ENCODE measurements at regions not wholly inside any gene's neighbourhood (a gene's known extent, or its start where the extent isn't known, plus 50 kb on each side); places are given as distances from the start of the nearest gene placed in this dataset.

GRCh38 chr12:47562201-47562600 lies 143.6 kb downstream of the RPAP3 start:
- Histone ChIP-seq H2AFZ (ENCODE audit: low read length) (no peak overlapping the region), H3K36me3 (replicated peaks in 1 of 2; ENCODE audit: control insufficient read depth in 1 of 2, insufficient read depth in 2 of 2, low read length in 2 of 2) (no peaks in the 10 kb centered on the region), H3K27me3 (ENCODE audit: control insufficient read depth in 1 of 2, insufficient read depth in 2 of 2, low read length in 2 of 2) (no peaks in the 10 kb centered on the region; a peak in 1 of 5 replicates), H3K27ac (ENCODE audit: extremely low read length, insufficient read depth, low read length) (no peak overlapping the region), H3K79me2 (ENCODE audit: insufficient read depth, low read length) (no peaks in the 10 kb centered on the region), H4K20me1 (ENCODE audit: insufficient read depth, low read length) (no peaks in the 10 kb centered on the region), H3K4me2 (ENCODE audit: low read depth, low read length) (no peak overlapping the region), H3K4me1 (ENCODE audit: insufficient read depth, low read length) (no peaks in the 10 kb centered on the region), H3K9me3 (ENCODE audit: low read length) (no peaks in the 10 kb centered on the region), H3K4me3 (replicated peaks in 1 of 3; ENCODE audit: insufficient read depth in 1 of 3, low read depth in 2 of 3, low read length in 3 of 3) (no peak overlapping the region), H3K9ac (ENCODE audit: insufficient read depth, low read depth, low read length) (no peak overlapping the region)
- FAIRE-seq (no peak), DNase-seq (ENCODE audit: low spot score) (no peak), ATAC-seq (no peak)
- ChIA-PET POLR2A (no interaction called here), CTCF (ENCODE audit: low intra/inter-chr PET ratio, low total read pairs) (no interaction called here)
- whole genome bisulfite sequencing (ENCODE audit: low lambda C conversion rate), result 7% methylated on average over 3 of the region's 3 CpGs
- no TSS peak for BruUV-seq (replicated peaks)
- TF ChIP-seq CREBL2 (CRISPR knock-in tag; IDR thresholded peaks at IDR 0.05; ENCODE audit: borderline replicate concordance) (no peak), ZNF496 (CRISPR knock-in tag; IDR thresholded peaks at IDR 0.05; ENCODE audit: insufficient replicate concordance) (no peak), ZKSCAN1 (IDR thresholded peaks at IDR 0.05; ENCODE audit: low read length) (no peak), PHF5A (CRISPR knock-in tag; IDR thresholded peaks at IDR 0.05; ENCODE audit: low read depth, unreplicated experiment) (no peak), ZNF746 (CRISPR knock-in tag; IDR thresholded peaks at IDR 0.05) (no peak), BCL3 (CRISPR knock-in tag; IDR thresholded peaks at IDR 0.05) (no peak), ZC3H13 (CRISPR knock-in tag; IDR thresholded peaks at IDR 0.05) (no peak), BHLHE40 (IDR thresholded peaks at IDR 0.05; ENCODE audit: low read length) (no peak)
- intact Hi-C loops (cut with micrococcal nuclease; ENCODE audit: unreplicated experiment), result no loop called here
- in situ Hi-C loops (cut with HindIII; ENCODE audit: extremely low pct_ligation_motif_present, low pct_unique_long_range_greater_than_20kb), result no loop called here

GRCh38 chr12:47561746-47562145 lies 144.1 kb downstream of the RPAP3 start:
- Histone ChIP-seq H4K20me1 (ENCODE audit: insufficient read depth, low read length) (no peaks in the 10 kb centered on the region), H3K4me1 (ENCODE audit: insufficient read depth, low read length) (no peaks in the 10 kb centered on the region), H3K4me3 (replicated peaks in 1 of 3; ENCODE audit: insufficient read depth in 1 of 3, low read depth in 2 of 3, low read length in 3 of 3) (no peak overlapping the region), H3K9me3 (ENCODE audit: low read length) (no peaks in the 10 kb centered on the region; the same call in 1 of the 2 replicates), H3K27me3 (ENCODE audit: control insufficient read depth in 1 of 2, insufficient read depth in 2 of 2, low read length in 2 of 2) (no peaks in the 10 kb centered on the region; a peak in 1 of 5 replicates), H3K4me2 (ENCODE audit: low read depth, low read length) (no peak overlapping the region), H3K27ac (ENCODE audit: extremely low read length, insufficient read depth, low read length) (no peak overlapping the region), H2AFZ (ENCODE audit: low read length) (no peak overlapping the region), H3K79me2 (ENCODE audit: insufficient read depth, low read length) (no peaks in the 10 kb centered on the region), H3K9ac (ENCODE audit: insufficient read depth, low read depth, low read length) (no peak overlapping the region), H3K36me3 (replicated peaks in 1 of 2; ENCODE audit: control insufficient read depth in 1 of 2, insufficient read depth in 2 of 2, low read length in 2 of 2) (no peaks in the 10 kb centered on the region)
- ChIA-PET CTCF (ENCODE audit: low intra/inter-chr PET ratio, low total read pairs) (no interaction called here), POLR2A (no interaction called here)
- intact Hi-C loops (cut with micrococcal nuclease; ENCODE audit: unreplicated experiment) (no loop called here), in situ Hi-C loops (cut with HindIII; ENCODE audit: extremely low pct_ligation_motif_present, low pct_unique_long_range_greater_than_20kb) (no loop called here)
- ATAC-seq (no peak), DNase-seq (ENCODE audit: low spot score) (no peak), FAIRE-seq (no peak)
- no TSS peak for BruUV-seq (replicated peaks)
- 0% methylated on average over 2 of the region's 2 CpGs for WGBS (ENCODE audit: low lambda C conversion rate)
- no peak for TF ChIP-seq MXD3 (CRISPR knock-in tag; IDR thresholded peaks at IDR 0.05)
- TF ChIP-seq ZNF335 (CRISPR knock-in tag; IDR thresholded peaks at IDR 0.05), result no peak
- no peak for TF ChIP-seq PREB (CRISPR knock-in tag; IDR thresholded peaks at IDR 0.05)
- TF ChIP-seq ADNP (CRISPR knock-in tag; IDR thresholded peaks at IDR 0.05), result no peak
- no peak for TF ChIP-seq ZFP62 (CRISPR knock-in tag; IDR thresholded peaks at IDR 0.05)
- no peak for TF ChIP-seq ZFP37 (CRISPR knock-in tag; IDR thresholded peaks at IDR 0.05; ENCODE audit: borderline replicate concordance)
- TF ChIP-seq FOSL2 (CRISPR knock-in tag; IDR thresholded peaks at IDR 0.05), result no peak
- no peak for TF ChIP-seq ZSCAN5A (CRISPR knock-in tag; IDR thresholded peaks at IDR 0.05; ENCODE audit: borderline replicate concordance)

Measured in HepG2 (cell line).